ENCODE measurements at regions not wholly inside any gene's neighbourhood (a gene's known extent, or its start where the extent isn't known, plus 50 kb on each side); places are given as distances from the start of the nearest gene placed in this dataset.

- intact Hi-C loops (cut with DNase I), result no loop called here
- H3K9me3 ChIP-seq, result no peaks in the 10 kb centered on the region
- TF ChIP-seq POLR2AphosphoS5 (IDR thresholded peaks at IDR 0.05; ENCODE audit: insufficient read depth in 1 of 2, low read depth in 1 of 2), result no peak
- no peak for TF ChIP-seq POLR2A (IDR thresholded peaks at IDR 0.05)
- no peak for TF ChIP-seq CTCF (IDR thresholded peaks at IDR 0.05)
- no peaks in the 10 kb centered on the region for H3K4me1 ChIP-seq
- no peaks in the 10 kb centered on the region for H3K27me3 ChIP-seq
- DNase-seq (ENCODE audit: extremely low spot score in 2 of 2), result no peak
- no peak overlapping the region for H3K4me3 ChIP-seq
- no peak overlapping the region for H3K27ac ChIP-seq
- H3K36me3 ChIP-seq, result no peaks in the 10 kb centered on the region
Observed at GRCh38 chr18:60686142-60686541, 313.6 kb upstream of the MC4R start.

- H3K4me3 ChIP-seq, result no peak overlapping the region
- TF ChIP-seq POLR2A (IDR thresholded peaks at IDR 0.05), result no peak
- no peak for TF ChIP-seq POLR2AphosphoS5 (IDR thresholded peaks at IDR 0.05; ENCODE audit: insufficient read depth in 1 of 2, low read depth in 1 of 2)
- no peak for TF ChIP-seq CTCF (IDR thresholded peaks at IDR 0.05)
- no peak for DNase-seq (ENCODE audit: extremely low spot score in 2 of 2)
- H3K27ac ChIP-seq, result no peak overlapping the region
- no peaks in the 10 kb centered on the region for H3K36me3 ChIP-seq
- H3K4me1 ChIP-seq, result no peaks in the 10 kb centered on the region
- H3K27me3 ChIP-seq, result no peaks in the 10 kb centered on the region
- H3K9me3 ChIP-seq, result no peaks in the 10 kb centered on the region
- intact Hi-C loops (cut with DNase I), result no loop called here
Observed at GRCh38 chr18:60691061-60691460, 318.5 kb upstream of the MC4R start.

DNA sequence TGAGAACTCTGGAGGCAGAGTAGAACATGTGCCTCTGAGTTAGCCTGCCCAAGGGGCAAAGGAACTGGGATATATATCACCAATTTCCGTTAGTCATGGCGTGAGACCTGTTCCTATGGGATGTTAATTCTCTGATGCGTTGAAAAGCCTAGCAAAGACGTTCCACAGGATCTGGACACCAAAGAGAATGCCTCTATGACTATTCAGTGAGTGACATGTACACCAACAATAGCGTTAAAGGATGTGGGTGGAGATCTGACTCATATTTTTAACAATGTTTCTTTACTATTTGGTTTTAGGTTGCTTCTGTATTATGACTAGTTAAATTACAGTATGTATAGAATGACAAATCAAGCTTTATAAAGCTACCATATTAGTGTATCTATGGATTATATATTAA lies 320.9 kb upstream of the MC4R start:
- no peak for DNase-seq (ENCODE audit: extremely low spot score in 2 of 2)
- no peak overlapping the region for H3K4me3 ChIP-seq
- no peaks in the 10 kb centered on the region for H3K27me3 ChIP-seq
- H3K27ac ChIP-seq, result no peak overlapping the region
- TF ChIP-seq POLR2A (IDR thresholded peaks at IDR 0.05) (no peak), CTCF (IDR thresholded peaks at IDR 0.05) (no peak), POLR2AphosphoS5 (IDR thresholded peaks at IDR 0.05; ENCODE audit: insufficient read depth in 1 of 2, low read depth in 1 of 2) (no peak)
- no peaks in the 10 kb centered on the region for H3K9me3 ChIP-seq
- no peaks in the 10 kb centered on the region for H3K4me1 ChIP-seq
- intact Hi-C loops (cut with DNase I), result no loop called here
- H3K36me3 ChIP-seq, result no peaks in the 10 kb centered on the region

- TF ChIP-seq POLR2A (IDR thresholded peaks at IDR 0.05) (no peak), CTCF (IDR thresholded peaks at IDR 0.05) (no peak), POLR2AphosphoS5 (IDR thresholded peaks at IDR 0.05; ENCODE audit: insufficient read depth in 1 of 2, low read depth in 1 of 2) (no peak)
- Histone ChIP-seq H3K4me3 (no peak overlapping the region), H3K27me3 (no peaks in the 10 kb centered on the region), H3K36me3 (no peaks in the 10 kb centered on the region), H3K9me3 (no peaks in the 10 kb centered on the region), H3K27ac (no peak overlapping the region), H3K4me1 (no peaks in the 10 kb centered on the region)
- intact Hi-C loops (cut with DNase I), result no loop called here
- no peak for DNase-seq (ENCODE audit: extremely low spot score in 2 of 2)
Observed at GRCh38 chr18:60698901-60699300, 326.3 kb upstream of the MC4R start.

DNA sequence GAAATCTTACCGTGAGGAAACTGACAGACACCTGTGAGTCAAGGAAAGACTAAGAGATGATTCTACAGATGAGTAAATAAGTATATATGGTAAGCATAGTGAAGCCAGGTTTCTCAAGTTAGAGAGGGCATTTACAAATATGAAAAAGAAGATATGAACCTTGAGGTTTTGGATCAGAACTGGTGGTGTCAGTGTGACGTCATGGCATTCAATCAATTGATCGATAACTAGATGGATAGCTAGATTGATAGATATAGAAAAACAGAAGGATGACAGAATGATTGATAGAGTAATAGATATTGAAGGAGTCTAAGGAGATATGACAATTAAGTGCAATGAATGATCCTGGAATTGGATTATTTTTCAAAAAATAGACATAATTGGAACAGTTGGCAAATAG lies 350.2 kb upstream of the MC4R start:
- Histone ChIP-seq H3K4me3 (no peak overlapping the region), H3K27ac (no peak overlapping the region), H3K27me3 (no peaks in the 10 kb centered on the region), H3K4me1 (no peaks in the 10 kb centered on the region), H3K36me3 (no peaks in the 10 kb centered on the region), H3K9me3 (no peaks in the 10 kb centered on the region)
- DNase-seq (ENCODE audit: extremely low spot score in 2 of 2), result no peak
- intact Hi-C loops (cut with DNase I), result no loop called here
- no peak for TF ChIP-seq POLR2A (IDR thresholded peaks at IDR 0.05)
- no peak for TF ChIP-seq CTCF (IDR thresholded peaks at IDR 0.05)
- no peak for TF ChIP-seq POLR2AphosphoS5 (IDR thresholded peaks at IDR 0.05; ENCODE audit: insufficient read depth in 1 of 2, low read depth in 1 of 2)
